MCF 10A (cell line): ENCODE measurements at regions not wholly inside any gene's neighbourhood (a gene's known extent, or its start where the extent isn't known, plus 50 kb on each side); places are given as distances from the start of the nearest gene placed in this dataset.

Source experiments
- BruUV-seq: library from RNA; stranded (reverse); fragments of 400-500 nt; replicated peaks from 2 replicates; lab custom pipeline; 2021; lab: Mats Ljungman, UMichigan
- CTCF ChIA-PET: fragments of 300-600 bp; sonication (Branson Sonifier 250); formaldehyde crosslinking; extraction: SDS; loops from one replicate; lab custom pipeline; 2021; ENCODE audit warnings: antibody characterized with exemption, inconsistent platforms; lab: Yijun Ruan, JAX
- POLR2A ChIA-PET: fragments of 300-600, 350-650 bp; sonication (Branson Sonifier 250); formaldehyde crosslinking; extraction: SDS; loops from one replicate; lab custom pipeline; 2020; ENCODE audit warnings: antibody characterized with exemption, inconsistent platforms; lab: Yijun Ruan, JAX
- DNase-seq: peaks from one replicate; pipeline ENCODE4 v3.0.0-alpha.2; 2018; ENCODE audit not compliant: unreplicated experiment
- H3K27ac Mint-ChIP-seq: one replicate; pipeline ENCODE4 v1.8.0; 2022; ENCODE audit warnings: mild to moderate bottlenecking, low read depth, mixed read lengths; ENCODE audit not compliant: unreplicated experiment
- H3K27me3 Mint-ChIP-seq: one replicate; pipeline ENCODE4 v1.8.0; 2022; ENCODE audit warnings: mixed read lengths; ENCODE audit not compliant: insufficient read depth, unreplicated experiment
- H3K36me3 Mint-ChIP-seq: one replicate; pipeline ENCODE4 v1.8.0; 2022; ENCODE audit warnings: mild to moderate bottlenecking, moderate library complexity, mixed read lengths; ENCODE audit not compliant: insufficient read depth, unreplicated experiment
- H3K4me1 Mint-ChIP-seq: one replicate; pipeline ENCODE4 v1.8.0; 2022; ENCODE audit warnings: mixed read lengths; ENCODE audit not compliant: insufficient read depth, unreplicated experiment
- H3K4me3 Mint-ChIP-seq: one replicate; pipeline ENCODE4 v1.8.0; 2022; ENCODE audit warnings: mild to moderate bottlenecking, moderate library complexity, mixed read lengths; ENCODE audit not compliant: unreplicated experiment
- H3K9me3 Mint-ChIP-seq: one replicate; pipeline ENCODE4 v1.8.0; 2022; ENCODE audit warnings: mixed read lengths; ENCODE audit not compliant: unreplicated experiment
- intact Hi-C: fragments of 100-400 bp; cut with micrococcal nuclease; formaldehyde crosslinking; loops from 2 replicates; pipeline ENCODE4 v1.14.1; 2022
- TF ChIP-seq, protein P1 (sequence below): fragments of 200-600 bp; IDR thresholded peaks from one replicate; pipeline ENCODE4 v1.8.0; 2022; ENCODE audit warnings: antibody characterized with exemption, mild to moderate bottlenecking; ENCODE audit not compliant: unreplicated experiment

- TF ChIP-seq, protein P1, sequence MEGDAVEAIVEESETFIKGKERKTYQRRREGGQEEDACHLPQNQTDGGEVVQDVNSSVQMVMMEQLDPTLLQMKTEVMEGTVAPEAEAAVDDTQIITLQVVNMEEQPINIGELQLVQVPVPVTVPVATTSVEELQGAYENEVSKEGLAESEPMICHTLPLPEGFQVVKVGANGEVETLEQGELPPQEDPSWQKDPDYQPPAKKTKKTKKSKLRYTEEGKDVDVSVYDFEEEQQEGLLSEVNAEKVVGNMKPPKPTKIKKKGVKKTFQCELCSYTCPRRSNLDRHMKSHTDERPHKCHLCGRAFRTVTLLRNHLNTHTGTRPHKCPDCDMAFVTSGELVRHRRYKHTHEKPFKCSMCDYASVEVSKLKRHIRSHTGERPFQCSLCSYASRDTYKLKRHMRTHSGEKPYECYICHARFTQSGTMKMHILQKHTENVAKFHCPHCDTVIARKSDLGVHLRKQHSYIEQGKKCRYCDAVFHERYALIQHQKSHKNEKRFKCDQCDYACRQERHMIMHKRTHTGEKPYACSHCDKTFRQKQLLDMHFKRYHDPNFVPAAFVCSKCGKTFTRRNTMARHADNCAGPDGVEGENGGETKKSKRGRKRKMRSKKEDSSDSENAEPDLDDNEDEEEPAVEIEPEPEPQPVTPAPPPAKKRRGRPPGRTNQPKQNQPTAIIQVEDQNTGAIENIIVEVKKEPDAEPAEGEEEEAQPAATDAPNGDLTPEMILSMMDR, result no peak
- no TSS peak for BruUV-seq
- intact Hi-C loops, result no loop called here
- no peak for DNase-seq
- Mint-ChIP-seq H3K36me3 (no peaks in the 10 kb centered on the region), H3K4me3 (no peak overlapping the region), H3K27ac (no peak overlapping the region), H3K27me3 (peaks cover 15% of the 10 kb centered on the region), H3K9me3 (no peaks in the 10 kb centered on the region), H3K4me1 (no peaks in the 10 kb centered on the region)
- ChIA-PET CTCF (no interaction called here), POLR2A (interaction anchor here (2.4 kb wide), 1 partner anchor 91 kb away, joined by 6 read pairs; the partner anchor contains the start of gene TMEM106B)
Observed at GRCh38 chr7:12119620-12120303, 91.3 kb upstream of the TMEM106B start.

DNA sequence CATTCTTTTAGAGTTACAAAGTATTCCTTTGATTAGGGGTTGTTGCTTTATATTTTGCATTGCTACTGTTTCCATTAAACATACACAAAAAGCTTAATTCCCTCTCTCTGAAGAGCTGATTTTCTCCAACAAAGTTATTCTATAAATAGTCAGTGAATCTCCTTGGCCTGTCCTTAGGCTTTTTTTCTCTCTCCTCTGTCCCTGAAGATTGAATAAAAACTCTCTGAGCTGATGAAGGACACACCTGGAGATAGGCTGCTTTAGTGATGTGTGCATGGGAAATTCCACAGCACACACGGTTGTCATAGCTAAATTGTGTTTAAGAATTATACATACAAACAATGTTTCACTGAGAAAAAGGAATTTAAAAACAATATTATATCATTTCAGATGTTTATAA is 90.5 kb upstream of the TMEM106B start:
- no peaks in the 10 kb centered on the region for H3K9me3 Mint-ChIP-seq
- DNase-seq, result no peak
- POLR2A ChIA-PET, result no interaction called here
- H3K27ac Mint-ChIP-seq, result no peak overlapping the region
- intact Hi-C loops, result no loop called here
- BruUV-seq, result no TSS peak
- H3K4me1 Mint-ChIP-seq, result no peaks in the 10 kb centered on the region
- CTCF ChIA-PET, result no interaction called here
- peaks cover 23% of the 10 kb centered on the region for H3K27me3 Mint-ChIP-seq
- TF ChIP-seq, protein P1, result no peak
- H3K36me3 Mint-ChIP-seq, result no peaks in the 10 kb centered on the region
- no peak overlapping the region for H3K4me3 Mint-ChIP-seq

- Mint-ChIP-seq H3K4me3 (no peak overlapping the region), H3K27me3 (peaks cover 25% of the 10 kb centered on the region), H3K4me1 (no peaks in the 10 kb centered on the region), H3K36me3 (no peaks in the 10 kb centered on the region), H3K9me3 (no peaks in the 10 kb centered on the region), H3K27ac (no peak overlapping the region)
- intact Hi-C loops, result no loop called here
- no TSS peak for BruUV-seq
- POLR2A ChIA-PET, result no interaction called here
- CTCF ChIA-PET, result no interaction called here
- DNase-seq, result no peak
- TF ChIP-seq, protein P1, result no peak
Observed at GRCh38 chr7:12123172-12123571, 87.9 kb upstream of the TMEM106B start.

GRCh38 chr7:12124028-12124427 is 87.1 kb upstream of the TMEM106B start:
- no peak for DNase-seq
- ChIA-PET CTCF (no interaction called here), POLR2A (no interaction called here)
- peaks cover 25% of the 10 kb centered on the region for H3K27me3 Mint-ChIP-seq
- intact Hi-C loops, result no loop called here
- H3K27ac Mint-ChIP-seq, result no peak overlapping the region
- TF ChIP-seq, protein P1, result no peak
- H3K36me3 Mint-ChIP-seq, result no peaks in the 10 kb centered on the region
- H3K9me3 Mint-ChIP-seq, result no peaks in the 10 kb centered on the region
- no peak overlapping the region for H3K4me3 Mint-ChIP-seq
- BruUV-seq, result no TSS peak
- H3K4me1 Mint-ChIP-seq, result no peaks in the 10 kb centered on the region
